ENCODE measurements at regions not wholly inside any gene's neighbourhood (a gene's known extent, or its start where the extent isn't known, plus 50 kb on each side); places are given as distances from the start of the nearest gene placed in this dataset.

GRCh38 chr2:44097322-44097907, 71.3 kb upstream of the PPM1B start:
- Histone ChIP-seq H3K27me3 (ENCODE audit: control insufficient read depth, insufficient read depth, low read length) (no peaks in the 10 kb centered on the region), H3K27ac (ENCODE audit: low read length) (no peak overlapping the region), H3K36me3 (ENCODE audit: control insufficient read depth, insufficient read depth, low read length) (no peaks in the 10 kb centered on the region), H3K9me3 (ENCODE audit: control insufficient read depth, insufficient read depth, low read depth, low read length) (no peaks in the 10 kb centered on the region), H3K4me3 (ENCODE audit: low read depth in 2 of 2, low read length in 2 of 2) (no peak overlapping the region), H3K4me1 (ENCODE audit: control insufficient read depth, insufficient read depth, low read length) (no peaks in the 10 kb centered on the region)
- no peak for ATAC-seq
- no TSS peak for BruUV-seq (replicated peaks)
- TF ChIP-seq SIN3A (IDR thresholded peaks at IDR 0.05; ENCODE audit: borderline replicate concordance, insufficient read depth, low read depth, low read length) (no peak), POLR2AphosphoS5 (IDR thresholded peaks at IDR 0.05; ENCODE audit: low read depth, low read length) (no peak), TCF7L2 (IDR thresholded peaks at IDR 0.05; ENCODE audit: low read depth, low read length) (no peak), CTCF (IDR thresholded peaks at IDR 0.05) (no peak)
- TF ChIP-seq, protein P1, sequence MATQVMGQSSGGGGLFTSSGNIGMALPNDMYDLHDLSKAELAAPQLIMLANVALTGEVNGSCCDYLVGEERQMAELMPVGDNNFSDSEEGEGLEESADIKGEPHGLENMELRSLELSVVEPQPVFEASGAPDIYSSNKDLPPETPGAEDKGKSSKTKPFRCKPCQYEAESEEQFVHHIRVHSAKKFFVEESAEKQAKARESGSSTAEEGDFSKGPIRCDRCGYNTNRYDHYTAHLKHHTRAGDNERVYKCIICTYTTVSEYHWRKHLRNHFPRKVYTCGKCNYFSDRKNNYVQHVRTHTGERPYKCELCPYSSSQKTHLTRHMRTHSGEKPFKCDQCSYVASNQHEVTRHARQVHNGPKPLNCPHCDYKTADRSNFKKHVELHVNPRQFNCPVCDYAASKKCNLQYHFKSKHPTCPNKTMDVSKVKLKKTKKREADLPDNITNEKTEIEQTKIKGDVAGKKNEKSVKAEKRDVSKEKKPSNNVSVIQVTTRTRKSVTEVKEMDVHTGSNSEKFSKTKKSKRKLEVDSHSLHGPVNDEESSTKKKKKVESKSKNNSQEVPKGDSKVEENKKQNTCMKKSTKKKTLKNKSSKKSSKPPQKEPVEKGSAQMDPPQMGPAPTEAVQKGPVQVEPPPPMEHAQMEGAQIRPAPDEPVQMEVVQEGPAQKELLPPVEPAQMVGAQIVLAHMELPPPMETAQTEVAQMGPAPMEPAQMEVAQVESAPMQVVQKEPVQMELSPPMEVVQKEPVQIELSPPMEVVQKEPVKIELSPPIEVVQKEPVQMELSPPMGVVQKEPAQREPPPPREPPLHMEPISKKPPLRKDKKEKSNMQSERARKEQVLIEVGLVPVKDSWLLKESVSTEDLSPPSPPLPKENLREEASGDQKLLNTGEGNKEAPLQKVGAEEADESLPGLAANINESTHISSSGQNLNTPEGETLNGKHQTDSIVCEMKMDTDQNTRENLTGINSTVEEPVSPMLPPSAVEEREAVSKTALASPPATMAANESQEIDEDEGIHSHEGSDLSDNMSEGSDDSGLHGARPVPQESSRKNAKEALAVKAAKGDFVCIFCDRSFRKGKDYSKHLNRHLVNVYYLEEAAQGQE (IDR thresholded peaks at IDR 0.05; ENCODE audit: insufficient read depth in 1 of 2, low read depth in 2 of 2, low read length in 1 of 2) = no peak
- no peak for DNase-seq (ENCODE audit: low read depth, low spot score)
- intact Hi-C loops (cut with micrococcal nuclease; ENCODE audit: unreplicated experiment) = no loop called here
- ChIA-PET POLR2A (no interaction called here), CTCF (no interaction called here)
- in situ Hi-C loops (cut with HindIII; ENCODE audit: low pct_unique_long_range_greater_than_20kb, low sequenced_read_pairs) = no loop called here

DNA sequence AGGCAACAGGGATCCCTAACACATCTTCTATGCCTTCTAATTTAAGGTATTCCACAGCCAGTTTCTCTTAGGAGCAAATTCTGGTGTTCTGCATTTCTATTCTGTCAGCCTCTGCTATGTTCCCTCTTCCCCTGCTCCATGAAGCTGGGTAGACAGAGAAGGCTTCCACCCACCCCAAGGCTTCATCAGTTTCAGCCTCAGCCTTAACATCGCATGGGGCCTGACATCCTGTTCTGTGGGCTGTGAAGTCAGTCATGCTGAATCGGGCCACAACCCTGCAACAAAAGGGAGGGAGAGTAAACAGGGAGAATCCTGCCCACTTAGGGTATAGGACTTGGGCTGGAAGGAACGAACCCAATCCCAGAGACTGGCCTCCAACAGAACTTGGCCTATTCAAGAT, 70.6 kb upstream of the PPM1B start:
- DNase-seq (ENCODE audit: low read depth, low spot score) (no peak), ATAC-seq (no peak)
- no peak for TF ChIP-seq CTCF (IDR thresholded peaks at IDR 0.05)
- no peak for TF ChIP-seq TCF7L2 (IDR thresholded peaks at IDR 0.05; ENCODE audit: low read depth, low read length)
- TF ChIP-seq POLR2AphosphoS5 (IDR thresholded peaks at IDR 0.05; ENCODE audit: low read depth, low read length) = no peak
- TF ChIP-seq SIN3A (IDR thresholded peaks at IDR 0.05; ENCODE audit: borderline replicate concordance, insufficient read depth, low read depth, low read length) = no peak
- TF ChIP-seq, protein P1 (IDR thresholded peaks at IDR 0.05; ENCODE audit: insufficient read depth in 1 of 2, low read depth in 2 of 2, low read length in 1 of 2) = no peak
- intact Hi-C loops (cut with micrococcal nuclease; ENCODE audit: unreplicated experiment) = no loop called here
- no peaks in the 10 kb centered on the region for H3K27me3 ChIP-seq (ENCODE audit: control insufficient read depth, insufficient read depth, low read length)
- CTCF ChIA-PET = no interaction called here
- in situ Hi-C loops (cut with HindIII; ENCODE audit: low pct_unique_long_range_greater_than_20kb, low sequenced_read_pairs) = no loop called here
- no peak overlapping the region for H3K27ac ChIP-seq (ENCODE audit: low read length)
- no peaks in the 10 kb centered on the region for H3K36me3 ChIP-seq (ENCODE audit: control insufficient read depth, insufficient read depth, low read length)
- POLR2A ChIA-PET = interaction anchor here (0.5 kb wide), 1 partner anchor 74 kb away, joined by 4 read pairs; no protein-coding TSS in a partner anchor
- no peaks in the 10 kb centered on the region for H3K9me3 ChIP-seq (ENCODE audit: control insufficient read depth, insufficient read depth, low read depth, low read length)
- no peaks in the 10 kb centered on the region for H3K4me1 ChIP-seq (ENCODE audit: control insufficient read depth, insufficient read depth, low read length)
- no TSS peak for BruUV-seq (replicated peaks)
- no peak overlapping the region for H3K4me3 ChIP-seq (ENCODE audit: low read depth in 2 of 2, low read length in 2 of 2)
